ENCODE measurements at regions not wholly inside any gene's neighbourhood (a gene's known extent, or its start where the extent isn't known, plus 50 kb on each side); places are given as distances from the start of the nearest gene placed in this dataset.
A peak's percentile ranks its signal among the peaks of the same experiment; 100 is the strongest.

GRCh38 chr1:63148825-63149645 lies 173.3 kb upstream of the FOXD3 start:
- TF ChIP-seq CTCF (IDR thresholded peaks at IDR 0.05) (peak in 2 of 3 donors; percentile 37 to 51), POLR2A (IDR thresholded peaks at IDR 0.05) (no peak), POLR2AphosphoS5 (IDR thresholded peaks at IDR 0.05) (no peak)

Measured in breast epithelium (tissue), 3 donors.